WTC11 (cell line): ENCODE measurements at regions not wholly inside any gene's neighbourhood (a gene's known extent, or its start where the extent isn't known, plus 50 kb on each side); places are given as distances from the start of the nearest gene placed in this dataset.

ENCODE experiments used
- ATAC-seq: fragments of 200-7000 bp; cut with Tn5 transposase; 2 replicates; pipeline ENCODE4 v1.10.0; 2021; ENCODE audit warnings: mild to moderate bottlenecking, moderate library complexity
- CTCF ChIA-PET: fragments of 300-600 bp; sonication (Branson Sonifier 250); formaldehyde crosslinking; loops from one replicate; lab custom pipeline; 2021; ENCODE audit warnings: antibody characterized with exemption; lab: Charles Lee
- POLR2A ChIA-PET: fragments of 350-600 bp; sonication (Branson Sonifier 250); formaldehyde crosslinking; loops from one replicate; lab custom pipeline; 2021; ENCODE audit warnings: antibody characterized with exemption; lab: Charles Lee
- DNase-seq: peaks from one replicate; pipeline ENCODE4 v3.0.0; 2021; ENCODE audit warnings: low spot score
- H3K27ac Mint-ChIP-seq: 2 replicates; pipeline ENCODE4 v1.8.0; 2021; ENCODE audit warnings: mixed read lengths
- H3K27me3 Mint-ChIP-seq: 2 replicates; pipeline ENCODE4 v1.8.0; 2021; ENCODE audit warnings: low read depth, mild to moderate bottlenecking, moderate library complexity, mixed read lengths
- H3K36me3 Mint-ChIP-seq: 2 replicates; pipeline ENCODE4 v1.8.0; 2021; ENCODE audit warnings: mixed read lengths
- H3K4me1 Mint-ChIP-seq: 2 replicates; pipeline ENCODE4 v1.8.0; 2022; ENCODE audit warnings: mixed read lengths
- H3K4me3 Mint-ChIP-seq: 2 replicates; pipeline ENCODE4 v1.8.0; 2021; ENCODE audit warnings: mild to moderate bottlenecking, moderate library complexity, mixed read lengths
- H3K9me3 Mint-ChIP-seq: 2 replicates; pipeline ENCODE4 v1.8.0; 2021; ENCODE audit warnings: mixed read lengths
- CBFB ChIP-seq: sonication (generic); formaldehyde crosslinking; IDR thresholded peaks from 2 replicates; pipeline ENCODE4 v1.8.1; 2022; ENCODE audit warnings: mild to moderate bottlenecking, low read depth, missing genetic modification reagents
- GRHL2 ChIP-seq: fragments of 250-450 bp; sonication (Bioruptor Pico); IDR thresholded peaks from 2 replicates; pipeline ENCODE4 v1.8.0; 2022; ENCODE audit warnings: mild to moderate bottlenecking, moderate library complexity; ENCODE audit not compliant: insufficient replicate concordance, severe bottlenecking
- HMGA2 ChIP-seq: fragments of 250-450 bp; sonication (Bioruptor Pico); IDR thresholded peaks from 2 replicates; pipeline ENCODE4 v1.4.0; 2021; ENCODE audit warnings: mild to moderate bottlenecking, moderate library complexity
- JUN ChIP-seq: sonication (generic); formaldehyde crosslinking; IDR thresholded peaks from 2 replicates; pipeline ENCODE4 v1.8.0; 2023; ENCODE audit warnings: mild to moderate bottlenecking, missing genetic modification reagents
- KAT7 ChIP-seq: sonication (generic); formaldehyde crosslinking; IDR thresholded peaks from 2 replicates; pipeline ENCODE4 v1.8.1; 2023; ENCODE audit warnings: missing genetic modification reagents, mild to moderate bottlenecking, borderline replicate concordance
- MAX ChIP-seq: sonication (generic); formaldehyde crosslinking; IDR thresholded peaks from 2 replicates; pipeline ENCODE4 v1.8.0; 2022; ENCODE audit warnings: mild to moderate bottlenecking, missing genetic modification reagents
- SP1 ChIP-seq: sonication (generic); formaldehyde crosslinking; conservative IDR thresholded peaks from 2 replicates; pipeline ENCODE4 v1.8.1; 2022; ENCODE audit warnings: missing genetic modification reagents
- TEAD4 ChIP-seq: sonication (generic); formaldehyde crosslinking; IDR thresholded peaks from 2 replicates; pipeline ENCODE4 v1.8.0; 2022; ENCODE audit warnings: mild to moderate bottlenecking, missing genetic modification reagents
- ZNF121 ChIP-seq: sonication (generic); formaldehyde crosslinking; IDR thresholded peaks from 2 replicates; pipeline ENCODE4 v1.8.0; 2023; ENCODE audit warnings: missing genetic modification reagents
- TF ChIP-seq, protein P1 (sequence below): sonication (generic); formaldehyde crosslinking; IDR thresholded peaks from 2 replicates; pipeline ENCODE4 v1.8.0; 2023; ENCODE audit warnings: missing genetic modification reagents, mild to moderate bottlenecking, borderline replicate concordance
- TF ChIP-seq, protein P2 (sequence below): sonication (generic); formaldehyde crosslinking; IDR thresholded peaks from 2 replicates; pipeline ENCODE4 v1.8.1; 2023; ENCODE audit warnings: mild to moderate bottlenecking, missing genetic modification reagents
- TF ChIP-seq, protein P3 (sequence below): sonication (generic); formaldehyde crosslinking; IDR thresholded peaks from 2 replicates; pipeline ENCODE4 v1.8.1; 2023; ENCODE audit warnings: mild to moderate bottlenecking, moderate library complexity, missing genetic modification reagents

DNA sequence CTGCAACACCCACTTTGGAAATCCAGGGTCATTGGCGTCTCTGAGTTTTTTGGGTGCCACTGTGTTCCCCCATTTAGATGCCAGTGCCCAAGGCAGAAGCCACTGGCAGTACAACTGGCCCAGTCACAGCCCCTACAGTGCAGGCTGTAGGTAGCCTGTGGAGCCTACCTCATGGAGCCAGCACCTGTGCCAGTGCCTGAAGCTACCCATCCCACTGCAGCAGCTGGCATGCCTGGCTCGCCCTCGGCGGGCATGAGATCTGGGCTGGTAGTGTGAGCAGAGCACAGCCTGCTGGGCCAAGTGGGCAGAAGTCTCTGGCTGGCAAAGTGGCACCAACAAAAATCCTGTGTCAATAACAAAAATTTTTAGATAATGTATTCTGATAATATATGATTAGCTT is 1111.4 kb upstream of the NXPH2 start (continued):
- TF ChIP-seq, protein P1, sequence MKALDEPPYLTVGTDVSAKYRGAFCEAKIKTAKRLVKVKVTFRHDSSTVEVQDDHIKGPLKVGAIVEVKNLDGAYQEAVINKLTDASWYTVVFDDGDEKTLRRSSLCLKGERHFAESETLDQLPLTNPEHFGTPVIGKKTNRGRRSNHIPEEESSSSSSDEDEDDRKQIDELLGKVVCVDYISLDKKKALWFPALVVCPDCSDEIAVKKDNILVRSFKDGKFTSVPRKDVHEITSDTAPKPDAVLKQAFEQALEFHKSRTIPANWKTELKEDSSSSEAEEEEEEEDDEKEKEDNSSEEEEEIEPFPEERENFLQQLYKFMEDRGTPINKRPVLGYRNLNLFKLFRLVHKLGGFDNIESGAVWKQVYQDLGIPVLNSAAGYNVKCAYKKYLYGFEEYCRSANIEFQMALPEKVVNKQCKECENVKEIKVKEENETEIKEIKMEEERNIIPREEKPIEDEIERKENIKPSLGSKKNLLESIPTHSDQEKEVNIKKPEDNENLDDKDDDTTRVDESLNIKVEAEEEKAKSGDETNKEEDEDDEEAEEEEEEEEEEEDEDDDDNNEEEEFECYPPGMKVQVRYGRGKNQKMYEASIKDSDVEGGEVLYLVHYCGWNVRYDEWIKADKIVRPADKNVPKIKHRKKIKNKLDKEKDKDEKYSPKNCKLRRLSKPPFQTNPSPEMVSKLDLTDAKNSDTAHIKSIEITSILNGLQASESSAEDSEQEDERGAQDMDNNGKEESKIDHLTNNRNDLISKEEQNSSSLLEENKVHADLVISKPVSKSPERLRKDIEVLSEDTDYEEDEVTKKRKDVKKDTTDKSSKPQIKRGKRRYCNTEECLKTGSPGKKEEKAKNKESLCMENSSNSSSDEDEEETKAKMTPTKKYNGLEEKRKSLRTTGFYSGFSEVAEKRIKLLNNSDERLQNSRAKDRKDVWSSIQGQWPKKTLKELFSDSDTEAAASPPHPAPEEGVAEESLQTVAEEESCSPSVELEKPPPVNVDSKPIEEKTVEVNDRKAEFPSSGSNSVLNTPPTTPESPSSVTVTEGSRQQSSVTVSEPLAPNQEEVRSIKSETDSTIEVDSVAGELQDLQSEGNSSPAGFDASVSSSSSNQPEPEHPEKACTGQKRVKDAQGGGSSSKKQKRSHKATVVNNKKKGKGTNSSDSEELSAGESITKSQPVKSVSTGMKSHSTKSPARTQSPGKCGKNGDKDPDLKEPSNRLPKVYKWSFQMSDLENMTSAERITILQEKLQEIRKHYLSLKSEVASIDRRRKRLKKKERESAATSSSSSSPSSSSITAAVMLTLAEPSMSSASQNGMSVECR, result no peak
- TF ChIP-seq, protein P2, sequence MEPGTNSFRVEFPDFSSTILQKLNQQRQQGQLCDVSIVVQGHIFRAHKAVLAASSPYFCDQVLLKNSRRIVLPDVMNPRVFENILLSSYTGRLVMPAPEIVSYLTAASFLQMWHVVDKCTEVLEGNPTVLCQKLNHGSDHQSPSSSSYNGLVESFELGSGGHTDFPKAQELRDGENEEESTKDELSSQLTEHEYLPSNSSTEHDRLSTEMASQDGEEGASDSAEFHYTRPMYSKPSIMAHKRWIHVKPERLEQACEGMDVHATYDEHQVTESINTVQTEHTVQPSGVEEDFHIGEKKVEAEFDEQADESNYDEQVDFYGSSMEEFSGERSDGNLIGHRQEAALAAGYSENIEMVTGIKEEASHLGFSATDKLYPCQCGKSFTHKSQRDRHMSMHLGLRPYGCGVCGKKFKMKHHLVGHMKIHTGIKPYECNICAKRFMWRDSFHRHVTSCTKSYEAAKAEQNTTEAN (CRISPR knock-in tag), result no peak
- TF ChIP-seq MAX (CRISPR knock-in tag) (no peak), ZNF121 (CRISPR knock-in tag) (no peak), CBFB (no peak), JUN (CRISPR knock-in tag) (no peak)

DNA sequence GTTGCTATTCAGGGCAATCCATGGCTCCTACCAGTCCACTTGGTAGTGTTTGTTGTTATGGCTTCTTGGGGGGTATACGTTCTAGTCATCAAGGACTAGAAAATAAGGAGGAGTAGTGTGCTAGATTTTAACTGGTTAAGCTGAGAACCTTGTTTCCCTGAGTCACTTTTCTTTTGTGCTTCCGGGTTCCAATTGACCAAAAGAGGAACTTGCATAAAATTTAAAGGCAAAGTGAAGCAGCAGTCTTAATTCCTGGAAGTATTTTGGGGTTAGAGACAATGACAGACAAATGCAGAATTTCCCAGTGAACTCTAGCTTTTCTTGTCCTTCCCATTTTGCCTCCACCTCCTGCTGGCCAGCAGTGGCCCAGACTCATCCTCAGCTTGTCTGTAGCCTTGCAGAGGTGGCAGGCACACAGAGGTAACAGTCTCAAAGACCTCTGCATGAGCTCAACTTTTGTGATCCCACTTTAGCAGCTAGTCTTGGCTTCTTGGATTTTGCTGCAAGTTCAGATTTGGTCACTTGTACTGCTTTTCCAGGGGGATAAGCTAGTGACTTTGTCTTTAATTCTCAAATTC is 1105.8 kb upstream of the NXPH2 start:
- DNase-seq (no peak), ATAC-seq (peak; percentile 53; the same call in 1 of the 2 replicates)
- POLR2A ChIA-PET, result no interaction called here
- CTCF ChIA-PET, result no interaction called here
- TF ChIP-seq GRHL2 (CRISPR knock-in tag) (no peak), KAT7 (CRISPR knock-in tag) (no peak), HMGA2 (CRISPR knock-in tag) (no peak), SP1 (CRISPR knock-in tag) (no peak), TEAD4 (no peak)
- TF ChIP-seq, protein P3, sequence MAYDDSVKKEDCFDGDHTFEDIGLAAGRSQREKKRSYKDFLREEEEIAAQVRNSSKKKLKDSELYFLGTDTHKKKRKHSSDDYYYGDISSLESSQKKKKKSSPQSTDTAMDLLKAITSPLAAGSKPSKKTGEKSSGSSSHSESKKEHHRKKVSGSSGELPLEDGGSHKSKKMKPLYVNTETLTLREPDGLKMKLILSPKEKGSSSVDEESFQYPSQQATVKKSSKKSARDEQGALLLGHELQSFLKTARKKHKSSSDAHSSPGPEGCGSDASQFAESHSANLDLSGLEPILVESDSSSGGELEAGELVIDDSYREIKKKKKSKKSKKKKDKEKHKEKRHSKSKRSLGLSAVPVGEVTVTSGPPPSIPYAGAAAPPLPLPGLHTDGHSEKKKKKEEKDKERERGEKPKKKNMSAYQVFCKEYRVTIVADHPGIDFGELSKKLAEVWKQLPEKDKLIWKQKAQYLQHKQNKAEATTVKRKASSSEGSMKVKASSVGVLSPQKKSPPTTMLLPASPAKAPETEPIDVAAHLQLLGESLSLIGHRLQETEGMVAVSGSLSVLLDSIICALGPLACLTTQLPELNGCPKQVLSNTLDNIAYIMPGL (CRISPR knock-in tag), result no peak
- TF ChIP-seq, protein P1, result no peak
- peaks cover 5% of the 10 kb centered on the region; the same call in 1 of the 2 replicates for H3K36me3 Mint-ChIP-seq
- H3K27me3 Mint-ChIP-seq, result no peaks in the 10 kb centered on the region
- peaks cover 7% of the 10 kb centered on the region for H3K9me3 Mint-ChIP-seq
- peaks cover 7% of the 10 kb centered on the region for H3K4me1 Mint-ChIP-seq
- no peak overlapping the region for H3K27ac Mint-ChIP-seq
- H3K4me3 Mint-ChIP-seq, result no peak overlapping the region
